GM18909 (cell line): ENCODE measurements at regions not wholly inside any gene's neighbourhood (a gene's known extent, or its start where the extent isn't known, plus 50 kb on each side); places are given as distances from the start of the nearest gene placed in this dataset.

Experiments
- ATAC-seq: cut with Tn5 transposase; IDR thresholded peaks from one replicate; pipeline ENCODE4 v1.9.1; 2021; ENCODE audit warnings: mild to moderate bottlenecking; ENCODE audit not compliant: unreplicated experiment, poor library complexity

DNA sequence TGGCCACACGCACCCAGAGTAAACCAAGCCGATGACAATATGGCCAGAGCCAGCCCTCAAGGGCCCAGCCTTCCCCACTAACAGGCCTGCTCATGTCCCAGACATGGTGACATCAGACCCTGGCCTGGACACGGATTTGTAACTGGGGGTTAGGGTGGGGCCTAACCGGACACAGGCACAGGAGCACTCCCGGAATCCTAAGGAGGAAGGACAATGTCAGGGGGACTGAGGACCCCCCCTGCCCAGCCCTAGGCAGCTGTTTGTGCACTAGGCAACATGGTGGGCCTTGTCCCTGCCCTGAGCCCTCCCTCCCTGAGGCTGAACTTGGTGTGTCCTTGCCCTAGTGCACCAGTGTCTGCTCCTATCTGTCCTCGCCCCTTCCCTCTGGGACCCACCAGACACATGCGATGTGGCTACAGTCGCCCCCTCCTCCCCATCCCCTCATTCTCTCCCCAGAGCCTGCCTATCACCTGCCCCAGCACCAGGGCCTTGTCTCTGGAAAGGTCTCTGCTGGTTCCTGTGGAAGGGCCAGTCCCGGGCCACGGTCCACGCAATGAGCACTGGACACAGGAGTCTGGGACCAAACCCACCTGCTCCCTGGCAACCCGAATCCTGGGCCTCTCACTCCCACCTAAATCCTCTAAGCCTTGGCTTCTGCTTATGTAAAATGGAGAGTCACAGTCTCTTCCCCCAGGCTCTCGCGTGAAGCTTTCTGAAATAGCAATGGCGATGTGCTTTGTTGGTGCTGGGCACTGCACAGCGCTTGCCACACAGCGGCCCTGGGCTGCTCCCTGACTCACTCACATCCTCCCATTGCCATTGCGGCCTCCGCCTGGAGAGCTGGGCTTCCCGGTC lies 76.5 kb upstream of the RAB6C start:
- ATAC-seq = no peak

DNA sequence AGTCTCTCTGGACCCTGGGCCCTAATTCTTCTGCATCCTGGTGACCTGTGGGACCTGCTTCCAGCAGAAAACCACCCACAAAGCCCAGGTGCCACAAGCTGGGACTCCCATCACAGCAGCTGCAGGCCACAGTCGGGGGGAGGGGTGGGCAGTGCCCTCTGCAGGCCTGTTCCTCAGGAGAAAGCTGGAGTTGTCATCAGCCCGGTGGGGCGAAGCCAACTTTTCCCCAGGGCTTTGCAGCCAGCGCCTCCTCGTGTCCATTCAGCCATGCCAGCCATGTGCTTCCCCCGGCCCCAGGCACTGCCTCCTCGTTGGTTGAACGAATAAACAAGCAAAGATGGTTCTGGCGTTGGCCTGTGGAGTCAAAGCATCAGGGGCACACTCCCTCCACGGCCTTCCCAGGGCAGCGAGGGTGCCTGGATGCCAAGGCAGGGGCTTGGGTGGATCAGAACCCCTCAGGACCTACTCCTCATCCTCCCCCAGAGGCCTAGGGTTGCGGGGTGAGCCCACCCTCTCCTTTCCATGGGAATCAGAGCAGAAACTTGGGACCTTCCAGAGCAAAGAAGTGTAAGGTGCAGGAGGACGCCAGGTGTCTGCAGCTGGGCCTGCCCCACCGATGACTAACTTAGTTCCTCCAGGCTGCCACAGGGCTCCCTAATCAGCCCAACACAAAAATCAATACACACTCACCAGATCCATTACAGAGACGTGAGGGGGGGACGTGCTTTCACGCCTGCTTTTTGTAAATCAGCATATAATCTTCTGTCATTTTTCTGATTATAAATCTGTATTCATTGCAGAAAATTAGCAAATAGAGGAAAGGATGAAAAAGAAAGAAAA lies 75.7 kb upstream of the RAB6C start:
- no peak for ATAC-seq

DNA sequence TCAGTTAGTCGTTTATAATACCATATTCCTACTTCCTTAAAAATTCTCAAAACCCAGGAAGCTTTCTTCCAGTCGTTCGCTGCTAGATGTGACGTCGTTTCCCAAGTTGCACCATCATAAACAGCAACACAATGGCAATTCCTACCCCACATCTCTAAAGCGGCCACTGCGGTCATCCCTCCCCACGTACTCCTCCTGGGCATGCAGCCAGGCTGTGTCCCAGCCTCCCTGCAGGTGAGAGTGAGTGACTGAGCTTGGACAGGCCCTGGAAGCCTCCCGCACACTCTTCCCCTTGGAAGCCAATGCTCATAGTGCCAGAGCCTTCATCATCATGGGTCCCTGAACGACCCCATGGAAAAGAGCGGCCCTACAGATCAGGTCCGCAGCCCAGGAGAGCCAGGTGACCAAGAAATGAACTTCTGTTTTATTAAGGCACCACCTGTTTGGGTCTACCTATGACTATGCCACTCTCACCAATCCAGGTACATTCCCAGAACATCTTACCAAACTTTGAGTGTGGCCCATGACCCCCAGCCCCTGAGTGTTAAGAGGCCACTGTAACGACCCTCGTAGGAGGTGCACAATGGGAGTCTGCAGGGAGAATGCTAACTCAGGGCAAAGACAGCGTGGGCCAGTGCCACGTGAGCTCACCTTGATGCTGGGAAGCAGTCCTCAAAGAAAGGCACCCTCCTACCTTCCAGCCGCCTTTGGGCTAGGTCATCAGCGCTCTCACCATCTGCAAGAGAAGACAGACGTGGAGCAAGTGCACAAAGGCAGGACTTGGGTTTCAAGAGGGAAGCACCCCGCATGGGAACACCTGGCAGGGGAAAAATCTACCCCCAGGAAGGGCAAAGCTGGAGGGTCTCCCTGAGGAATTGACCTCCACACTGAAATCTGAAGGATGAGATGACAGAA lies 74.7 kb upstream of the RAB6C start:
- no peak for ATAC-seq

DNA sequence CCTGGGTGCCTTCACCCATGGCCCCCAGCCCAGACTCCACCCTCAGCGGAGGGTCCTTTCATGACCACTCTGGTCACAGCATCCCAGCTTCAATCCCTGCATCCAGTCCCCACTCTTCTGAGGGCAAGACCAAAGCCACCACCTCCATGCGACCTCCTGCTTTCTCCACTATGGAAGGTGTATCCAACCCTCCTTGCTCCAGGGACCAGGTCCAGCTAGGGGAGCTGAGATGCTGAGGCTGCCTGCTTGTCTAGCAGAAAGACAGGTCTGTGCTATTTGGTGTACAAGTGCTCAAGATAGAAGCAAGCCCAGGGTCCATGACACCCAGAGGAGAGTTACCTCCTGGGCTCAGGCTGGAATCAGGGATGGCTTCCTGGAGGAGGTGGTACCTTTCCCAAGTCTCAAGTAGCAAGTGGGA lies 73.8 kb upstream of the RAB6C start:
- ATAC-seq = no peak

DNA sequence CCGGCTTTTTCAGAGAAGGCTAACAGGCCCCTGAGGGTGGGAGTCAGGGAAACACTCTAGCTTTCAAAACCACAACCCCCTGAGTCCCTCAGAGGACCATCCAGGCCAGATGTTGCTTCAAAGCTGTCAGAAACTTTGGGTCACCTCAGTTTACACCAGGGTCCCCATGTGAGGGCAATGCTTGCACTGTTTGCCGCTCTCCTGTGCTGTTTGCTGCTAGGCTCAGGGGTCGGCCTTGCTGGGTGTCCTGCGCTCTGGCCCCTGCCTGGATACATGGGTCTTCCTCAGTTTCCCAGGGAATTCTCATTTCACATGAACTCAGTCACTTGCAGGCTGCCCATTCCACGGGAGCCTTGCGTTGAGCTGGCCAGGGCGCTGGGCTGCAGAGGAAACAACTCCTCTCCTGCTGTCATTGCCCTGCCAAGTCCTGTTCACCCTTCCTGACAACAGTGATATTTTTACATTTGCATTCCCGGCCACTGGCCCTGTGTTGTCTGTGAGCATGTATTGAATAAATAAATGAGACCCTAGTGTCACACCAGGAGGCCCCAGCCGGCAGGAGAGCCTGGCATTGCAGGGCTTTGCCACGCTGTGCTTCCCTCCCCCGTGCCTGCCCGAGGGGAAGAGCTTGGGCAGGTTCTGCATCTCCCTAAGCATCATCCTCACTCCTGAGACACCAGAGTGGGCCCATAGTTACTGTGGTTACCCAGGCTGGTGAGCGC lies 73.2 kb upstream of the RAB6C start:
- ATAC-seq = no peak

DNA sequence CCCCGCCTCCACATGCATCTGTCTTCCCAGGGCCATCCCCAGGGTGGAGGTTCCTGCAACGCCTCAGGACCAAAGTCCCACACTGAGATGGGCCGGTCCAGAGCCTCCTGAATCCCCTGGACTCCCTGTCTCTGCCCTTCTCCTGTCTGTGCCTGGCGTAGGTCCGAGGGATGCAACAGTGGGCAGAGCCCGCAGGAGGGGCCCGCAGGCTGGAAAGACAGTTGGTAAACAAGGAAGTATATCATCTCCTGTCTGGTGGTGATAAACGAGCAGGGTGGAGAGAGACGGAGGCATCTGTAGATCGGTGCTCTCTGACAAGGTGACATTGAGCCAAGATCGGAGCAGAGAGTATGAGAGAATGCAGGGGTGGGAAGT lies 72.6 kb upstream of the RAB6C start:
- ATAC-seq = no peak

DNA sequence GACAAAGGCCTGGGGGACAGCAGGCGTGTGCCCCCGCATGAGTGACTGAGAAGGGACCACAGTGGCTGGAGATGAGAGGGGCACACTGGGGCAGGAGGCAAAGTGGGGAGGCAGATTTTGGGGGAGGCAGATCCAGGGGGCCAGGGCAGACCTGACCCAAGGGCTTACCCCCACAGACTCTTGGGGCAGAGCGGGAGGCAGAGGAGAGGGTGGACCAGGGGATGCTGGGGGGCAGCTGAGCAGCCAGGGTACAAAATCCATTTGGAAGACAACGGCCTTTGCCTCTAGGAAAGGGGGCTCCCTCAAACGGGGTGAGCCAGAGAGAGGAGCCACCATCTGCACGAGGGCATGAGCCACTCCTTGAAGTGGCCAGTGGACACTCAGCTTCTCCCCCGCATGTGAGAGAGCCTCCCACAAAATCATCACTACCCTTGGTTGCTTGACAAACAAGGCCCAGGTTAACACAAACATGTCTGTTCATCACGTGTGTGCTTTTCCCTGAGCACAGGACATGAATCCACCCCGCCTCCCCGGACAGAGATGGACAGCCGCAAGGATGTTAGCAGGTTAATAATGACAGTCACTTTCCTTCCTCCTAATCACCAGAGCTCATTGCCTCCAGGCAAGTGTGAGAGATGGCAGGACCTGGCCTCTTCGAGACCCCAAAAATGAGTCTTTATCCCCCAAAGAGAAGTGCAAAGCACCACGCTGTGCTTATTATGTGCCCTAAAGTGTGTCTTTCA lies 72.0 kb upstream of the RAB6C start:
- no peak for ATAC-seq

DNA sequence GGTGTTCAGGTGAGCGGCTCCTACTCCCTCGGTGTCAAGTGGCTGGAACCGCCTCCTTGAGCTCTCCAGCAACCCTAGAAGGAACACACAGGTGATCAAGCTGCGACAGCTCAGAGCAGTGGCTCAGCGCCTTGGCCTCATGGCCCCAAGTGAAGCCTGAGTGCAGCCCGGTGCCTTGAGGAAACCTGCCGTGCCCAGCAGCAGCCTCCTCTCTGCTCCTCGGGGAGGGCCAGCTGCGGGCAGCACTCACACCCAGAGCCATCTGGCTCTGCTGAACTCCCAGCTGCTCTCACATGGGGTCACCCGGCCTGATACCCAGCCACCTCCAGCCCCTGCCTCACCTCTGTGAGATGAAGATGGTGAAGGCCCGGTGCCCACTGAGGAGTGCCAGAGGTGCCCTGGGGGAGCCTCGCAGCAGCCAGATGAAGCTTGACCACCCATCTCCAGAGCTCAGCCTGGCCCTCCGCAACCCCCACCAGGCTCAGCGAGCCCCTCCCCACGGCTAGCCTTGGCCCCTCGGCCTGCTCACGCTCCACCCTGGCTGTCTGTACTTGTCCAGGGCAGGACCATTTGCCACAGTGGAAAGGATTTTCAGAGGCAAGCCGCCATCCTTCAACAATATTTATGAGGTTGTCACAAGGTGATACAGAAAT lies 70.6 kb upstream of the RAB6C start:
- no peak for ATAC-seq

DNA sequence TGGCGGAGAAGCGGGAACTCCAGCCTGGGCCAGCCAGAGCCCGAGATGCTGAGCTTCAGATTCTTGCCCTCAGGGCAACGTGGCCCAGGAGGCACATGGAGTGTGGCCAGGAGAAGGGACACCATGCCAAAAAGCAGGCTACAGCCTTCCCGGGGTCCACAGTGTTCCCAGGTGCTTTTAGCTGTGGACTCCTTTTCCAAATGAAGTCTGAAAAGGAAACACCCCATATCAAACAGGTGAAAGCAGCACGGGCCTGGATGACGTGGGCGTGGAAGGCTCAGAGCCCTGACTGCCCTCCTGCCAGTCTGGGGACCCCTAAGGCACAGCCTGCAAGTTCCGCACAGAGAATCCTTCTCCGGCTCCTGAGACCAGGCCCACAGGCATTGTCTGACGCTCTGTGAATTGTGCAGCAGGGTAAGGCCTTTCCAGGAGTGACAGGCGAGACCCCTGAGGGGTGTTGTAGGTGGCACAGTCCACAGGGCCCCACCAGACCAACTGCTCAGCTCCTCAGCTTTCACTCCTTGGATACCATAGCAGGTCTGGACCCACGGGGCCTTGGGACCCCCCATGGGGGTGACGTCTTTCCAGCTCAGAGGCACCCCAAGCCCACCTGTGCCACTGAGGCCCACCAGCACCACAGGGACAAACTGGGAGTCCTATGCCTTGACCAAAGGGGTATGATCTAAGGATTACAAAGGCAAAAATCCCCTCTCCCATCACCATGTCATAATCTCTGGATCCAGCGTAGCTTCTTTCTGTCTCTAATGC lies 69.6 kb upstream of the RAB6C start:
- no peak for ATAC-seq

DNA sequence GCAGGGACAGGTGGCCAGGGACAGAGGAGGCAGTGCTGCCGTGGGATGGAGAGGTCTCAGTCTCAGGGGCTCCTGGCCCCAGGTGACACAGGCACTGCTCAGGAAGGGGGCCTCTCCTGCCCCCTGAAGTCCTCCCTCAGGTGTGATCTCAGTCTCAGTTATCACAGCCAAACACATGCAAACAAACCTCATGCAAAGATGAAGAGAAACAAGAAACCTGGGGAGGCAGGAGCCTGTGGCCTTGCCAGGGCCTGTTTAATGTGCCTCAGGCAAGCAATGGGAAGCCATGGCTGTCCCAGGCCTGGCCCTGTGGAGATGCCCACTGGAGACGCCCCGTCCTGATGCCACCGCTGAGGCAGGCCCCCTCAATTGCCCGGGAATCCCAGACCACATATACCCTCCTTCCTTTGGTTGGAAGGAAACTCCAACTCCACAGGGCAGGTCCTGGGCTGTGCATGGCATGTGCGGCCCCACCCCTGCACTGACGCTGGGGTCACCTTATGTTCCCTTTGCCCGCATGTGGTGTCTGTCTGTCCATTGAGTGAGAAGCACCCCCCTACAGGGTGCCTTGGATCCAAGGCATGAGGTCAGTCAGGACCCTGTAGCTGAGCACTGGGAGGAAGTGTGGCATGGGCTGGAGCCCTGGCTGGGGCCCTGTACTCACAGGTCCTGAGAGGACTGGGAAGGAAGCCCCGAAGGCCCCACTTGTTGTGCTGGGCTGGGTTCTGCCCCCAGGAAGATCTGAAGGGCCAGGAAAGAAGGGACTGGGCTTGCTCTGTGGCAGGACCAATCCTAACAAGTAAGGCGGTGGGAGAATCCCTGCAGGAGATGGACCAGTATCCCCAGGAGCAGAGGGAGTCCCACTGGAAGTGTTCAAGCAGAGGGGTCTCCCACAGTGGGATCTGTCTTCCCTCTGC lies 68.8 kb upstream of the RAB6C start:
- ATAC-seq = no peak

DNA sequence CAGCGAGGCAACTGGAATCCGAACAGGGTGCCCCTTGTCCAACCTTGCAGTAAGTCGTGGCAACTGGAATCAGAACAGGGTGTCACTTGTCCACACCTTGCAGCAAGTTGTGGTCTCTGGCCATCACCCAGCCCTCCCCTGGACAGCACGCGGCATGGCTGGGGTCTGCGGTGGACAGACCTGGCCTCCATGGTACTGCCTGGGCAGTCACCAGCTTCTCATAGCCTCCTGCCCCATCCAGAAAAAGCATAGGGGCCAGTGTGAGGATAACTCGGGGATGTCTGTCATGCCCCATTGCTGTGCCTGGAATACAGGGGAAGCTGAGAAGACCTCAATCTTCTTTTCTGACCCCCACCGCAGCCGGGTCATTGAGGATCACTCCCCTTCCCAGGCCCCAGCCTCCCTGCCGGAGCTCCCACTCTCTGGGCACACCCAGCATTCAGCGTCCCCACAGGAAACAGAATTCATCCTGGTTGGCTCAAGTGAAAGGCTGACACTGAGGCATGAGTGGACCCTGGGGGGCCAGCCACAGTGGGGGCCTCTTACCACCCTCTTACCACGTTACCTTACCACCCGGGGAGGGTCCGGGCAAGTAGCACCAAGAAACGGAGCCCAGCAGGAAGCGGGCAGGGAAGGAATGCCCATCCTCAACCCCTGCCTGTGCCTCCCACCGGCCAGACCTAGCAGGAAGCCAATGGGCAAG lies 68.0 kb upstream of the RAB6C start:
- no peak for ATAC-seq

DNA sequence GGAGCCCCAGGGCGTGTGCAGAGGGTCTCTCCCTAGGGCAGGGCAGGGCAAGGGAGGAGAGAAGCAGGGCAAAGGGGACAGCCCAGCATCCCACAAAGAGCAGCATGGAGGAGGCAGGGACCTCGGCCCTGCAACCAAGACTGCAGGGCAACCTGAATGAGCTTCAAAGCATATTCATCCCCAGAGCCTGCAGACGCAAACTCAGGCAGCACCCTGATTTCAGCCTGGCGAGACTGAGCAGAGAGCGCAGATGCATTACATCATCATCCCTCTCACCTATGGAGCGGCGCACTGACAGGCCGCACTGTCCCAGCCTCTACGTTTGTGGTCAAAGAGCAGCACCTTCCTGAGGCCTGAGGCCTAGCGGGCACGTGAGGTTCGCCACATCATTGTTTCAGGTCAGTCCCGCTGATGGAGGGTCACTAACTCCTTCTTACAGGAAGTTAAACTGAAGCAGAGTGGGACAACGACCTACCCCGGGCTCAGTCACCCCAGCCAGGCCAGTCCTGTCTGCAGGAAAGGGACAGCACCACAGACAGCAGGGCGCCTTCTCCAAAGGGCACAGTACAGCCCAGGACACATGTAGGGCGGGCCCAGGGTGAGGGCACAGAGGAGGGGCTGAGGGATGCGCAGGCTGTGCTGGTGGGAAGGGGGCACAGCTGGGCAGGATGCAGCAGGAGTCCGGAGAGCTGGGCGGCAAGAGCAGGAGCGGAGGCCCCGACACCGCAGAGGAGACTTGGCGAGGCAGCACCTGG lies 67.2 kb upstream of the RAB6C start:
- ATAC-seq = no peak

DNA sequence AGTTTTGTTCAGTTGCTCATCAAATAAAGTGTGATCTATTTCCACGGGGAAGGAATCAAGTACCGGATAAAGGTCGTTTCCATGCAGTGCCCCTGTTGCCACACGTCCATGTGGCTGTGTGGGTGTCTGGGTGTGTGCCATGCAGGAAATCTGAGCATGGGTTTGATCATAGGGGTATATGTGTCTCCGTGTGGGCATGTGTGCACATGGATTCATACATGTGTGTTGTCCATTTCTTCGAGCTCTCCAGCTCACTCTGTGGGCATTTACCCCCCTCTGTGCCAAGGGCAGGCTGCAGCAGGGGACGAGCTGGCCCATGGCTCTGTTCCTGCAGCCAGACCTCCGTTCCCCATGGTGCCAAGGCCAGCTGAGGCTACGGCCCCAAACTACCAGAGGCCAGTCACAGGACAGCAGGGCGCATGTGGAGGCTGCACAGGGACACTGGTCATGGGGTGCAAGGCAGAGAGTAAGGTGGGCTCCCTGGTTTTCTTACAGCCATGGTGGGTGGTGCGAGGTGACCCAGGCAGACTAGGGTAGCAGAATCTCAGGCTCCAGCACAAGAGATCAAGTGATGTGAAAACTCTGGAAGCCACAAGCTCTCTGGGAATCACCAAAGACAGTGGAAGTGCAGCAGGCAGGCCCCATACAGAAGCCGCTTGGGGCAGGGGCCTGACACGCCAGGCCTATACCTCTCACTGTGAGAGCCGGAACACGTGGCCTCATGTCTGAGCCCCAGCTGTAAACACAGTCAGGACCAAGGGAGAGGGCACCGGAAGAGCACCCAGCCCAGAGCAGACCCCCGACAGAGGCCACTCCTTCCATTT lies 66.4 kb upstream of the RAB6C start:
- ATAC-seq = no peak

DNA sequence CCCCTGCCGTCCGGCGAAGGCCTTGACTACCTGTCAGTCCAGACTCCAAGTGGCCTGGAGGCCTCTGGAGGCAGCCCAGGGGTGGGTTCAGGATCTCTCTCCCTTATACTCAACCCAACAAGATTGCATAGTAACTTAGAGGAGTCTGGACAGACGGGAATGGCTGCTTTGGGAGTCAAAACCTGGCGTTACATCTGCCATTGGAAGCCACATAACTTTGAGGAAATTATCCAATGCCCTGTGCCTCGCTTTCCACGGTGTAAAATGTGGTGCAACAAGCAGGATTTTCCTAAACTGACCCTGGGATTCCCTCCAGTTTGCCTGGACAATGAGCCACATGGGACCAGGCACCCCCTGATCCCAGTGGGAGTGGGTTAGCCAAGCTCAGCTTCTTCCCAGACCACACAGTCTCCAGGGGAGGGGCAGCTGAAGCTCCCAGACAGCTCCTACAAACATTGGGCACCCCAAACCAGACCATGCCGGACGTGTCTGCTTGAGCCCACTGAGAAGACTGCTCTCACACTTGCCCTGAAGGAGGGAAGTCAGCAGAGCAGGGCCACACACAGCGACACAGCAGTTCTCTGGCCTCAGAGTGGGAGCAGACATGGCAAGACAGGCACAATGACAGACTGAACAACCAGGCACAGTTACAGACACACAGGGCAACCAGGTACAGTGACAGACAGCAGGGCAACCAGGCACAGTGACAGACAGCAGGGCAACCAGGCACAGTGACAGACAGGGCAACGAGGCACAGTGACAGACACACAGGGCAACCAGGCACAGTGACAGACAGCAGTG lies 65.6 kb upstream of the RAB6C start:
- no peak for ATAC-seq
